ENCODE measurements at regions not wholly inside any gene's neighbourhood (a gene's known extent, or its start where the extent isn't known, plus 50 kb on each side); places are given as distances from the start of the nearest gene placed in this dataset.

GRCh38 chr18:22322243-22322691 lies 95.4 kb downstream of the CTAGE1 start:
- TF ChIP-seq CTCF (IDR thresholded peaks at IDR 0.05) (no peak), POLR2AphosphoS5 (IDR thresholded peaks at IDR 0.05) (peak in 1 of 3 donors; percentile 9)
- peak overlapping the region; percentile 31 to 87 for H3K27ac ChIP-seq
- no peak for DNase-seq (ENCODE audit: low spot score in 2 of 2)
- no peaks in the 10 kb centered on the region for H3K36me3 ChIP-seq
- intact Hi-C loops (cut with DNase I; ENCODE audit: low total_unique reads): no loop called here
- no peaks in the 10 kb centered on the region for H3K4me1 ChIP-seq
- no peak overlapping the region for H3K4me3 ChIP-seq
- H3K9me3 ChIP-seq: no peaks in the 10 kb centered on the region
- H3K27me3 ChIP-seq: no peaks in the 10 kb centered on the region

DNA sequence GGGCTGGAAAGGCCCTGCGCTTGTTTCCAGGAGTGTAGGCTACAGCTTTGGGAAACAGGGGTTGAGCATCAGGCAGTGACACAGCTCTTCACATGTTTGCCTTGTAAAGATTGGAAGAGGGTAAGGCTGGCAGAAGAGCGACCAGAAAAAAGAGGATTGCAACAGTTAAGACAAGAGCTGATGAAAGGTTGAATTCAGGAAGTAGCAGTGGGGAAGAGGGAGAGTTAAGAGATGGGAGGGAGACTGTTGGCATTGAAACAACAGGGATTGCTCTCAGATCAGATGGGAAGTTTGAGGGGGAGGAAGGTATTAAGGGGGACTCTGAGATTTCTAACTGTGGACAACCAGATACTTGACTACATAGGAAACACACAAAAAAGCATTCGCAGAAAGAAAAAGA lies 96.9 kb downstream of the CTAGE1 start:
- Histone ChIP-seq H3K36me3 (no peaks in the 10 kb centered on the region), H3K9me3 (no peaks in the 10 kb centered on the region), H3K4me1 (no peaks in the 10 kb centered on the region), H3K27me3 (no peaks in the 10 kb centered on the region), H3K4me3 (no peak overlapping the region), H3K27ac (no peak overlapping the region)
- TF ChIP-seq POLR2AphosphoS5 (IDR thresholded peaks at IDR 0.05): no peak
- no peak for TF ChIP-seq POLR2A (IDR thresholded peaks at IDR 0.05)
- no peak for TF ChIP-seq CTCF (IDR thresholded peaks at IDR 0.05)
- no peak for DNase-seq (ENCODE audit: low spot score in 2 of 2)
- intact Hi-C loops (cut with DNase I; ENCODE audit: low total_unique reads): no loop called here

DNA sequence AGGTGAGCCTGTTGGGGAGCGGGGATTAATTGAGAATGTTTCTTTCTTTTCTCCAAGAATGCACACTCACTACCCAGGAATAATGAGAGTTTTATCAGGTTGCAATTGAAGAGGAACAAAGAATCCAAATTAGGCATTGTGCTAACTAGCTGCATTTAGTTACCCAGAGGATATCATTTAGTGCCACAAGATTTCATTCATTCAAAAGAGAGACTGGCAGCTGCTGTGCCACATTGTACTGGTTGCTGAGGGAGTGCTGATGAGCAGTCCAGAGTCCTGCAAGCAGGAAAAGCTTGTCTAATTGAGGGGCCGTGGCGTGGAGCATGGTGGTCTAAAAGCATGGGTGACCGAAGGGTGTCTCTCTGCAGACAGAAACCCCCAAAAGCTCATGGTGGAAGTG lies 97.6 kb downstream of the CTAGE1 start:
- H3K4me1 ChIP-seq: no peaks in the 10 kb centered on the region
- intact Hi-C loops (cut with DNase I; ENCODE audit: low total_unique reads): no loop called here
- no peak overlapping the region for H3K4me3 ChIP-seq
- no peaks in the 10 kb centered on the region for H3K9me3 ChIP-seq
- no peaks in the 10 kb centered on the region for H3K27me3 ChIP-seq
- no peaks in the 10 kb centered on the region for H3K36me3 ChIP-seq
- H3K27ac ChIP-seq: no peak overlapping the region
- TF ChIP-seq POLR2AphosphoS5 (IDR thresholded peaks at IDR 0.05): no peak
- no peak for TF ChIP-seq POLR2A (IDR thresholded peaks at IDR 0.05)
- TF ChIP-seq CTCF (IDR thresholded peaks at IDR 0.05): no peak
- DNase-seq (ENCODE audit: low spot score in 2 of 2): no peak

DNA sequence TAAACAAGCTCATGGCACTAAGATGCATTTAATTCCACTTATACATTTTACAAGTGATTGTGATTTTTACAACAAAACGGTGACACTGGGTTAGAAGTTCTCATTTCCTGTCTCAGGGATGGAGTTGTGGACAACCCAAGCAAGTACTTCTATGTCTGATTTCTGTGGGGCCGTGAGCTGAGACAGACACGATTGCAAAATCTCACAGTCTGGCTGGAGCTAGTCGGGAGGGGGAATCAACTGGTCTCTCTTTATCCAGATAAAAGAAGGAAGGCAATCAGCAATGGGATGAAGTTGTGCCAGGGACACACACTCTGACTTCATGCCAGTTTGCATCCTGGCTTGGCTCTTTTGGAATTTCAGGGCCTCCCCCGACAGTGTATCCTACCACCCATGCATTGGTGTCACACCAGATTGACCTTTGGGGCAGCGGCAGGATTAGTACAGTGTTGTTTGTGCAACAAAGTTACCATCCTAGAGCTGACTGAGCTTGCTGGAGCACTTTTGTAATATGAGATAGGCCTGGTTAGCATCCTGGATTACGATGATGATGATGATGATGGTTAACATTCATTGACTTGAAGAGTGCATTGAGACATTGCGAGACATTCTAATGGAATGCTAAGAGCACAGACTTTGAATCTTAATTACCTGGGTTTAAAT lies 98.8 kb downstream of the CTAGE1 start:
- TF ChIP-seq POLR2AphosphoS5 (IDR thresholded peaks at IDR 0.05) (no peak), POLR2A (IDR thresholded peaks at IDR 0.05) (no peak), CTCF (IDR thresholded peaks at IDR 0.05) (no peak)

GRCh38 chr18:22314420-22314819 lies 103.3 kb downstream of the CTAGE1 start:
- no peak for TF ChIP-seq POLR2A (IDR thresholded peaks at IDR 0.05)
- no peaks in the 10 kb centered on the region for H3K4me1 ChIP-seq
- peak overlapping the region in 1 of 2 donors; percentile 69 for H3K27ac ChIP-seq
- H3K27me3 ChIP-seq: no peaks in the 10 kb centered on the region
- intact Hi-C loops (cut with DNase I; ENCODE audit: low total_unique reads): no loop called here
- no peaks in the 10 kb centered on the region for H3K36me3 ChIP-seq
- no peak overlapping the region for H3K4me3 ChIP-seq
- no peaks in the 10 kb centered on the region for H3K9me3 ChIP-seq
- DNase-seq (ENCODE audit: low spot score in 2 of 2): no peak

More for the DNA sequence above, 98.8 kb downstream of the CTAGE1 start:
- no peaks in the 10 kb centered on the region for H3K36me3 ChIP-seq
- no peaks in the 10 kb centered on the region for H3K27me3 ChIP-seq
- H3K4me3 ChIP-seq: no peak overlapping the region
- H3K4me1 ChIP-seq: no peaks in the 10 kb centered on the region
- H3K27ac ChIP-seq: no peak overlapping the region
- intact Hi-C loops (cut with DNase I; ENCODE audit: low total_unique reads): no loop called here
- H3K9me3 ChIP-seq: no peaks in the 10 kb centered on the region
- no peak for DNase-seq (ENCODE audit: low spot score in 2 of 2)
